IMR-90 (cell line): ENCODE measurements at regions not wholly inside any gene's neighbourhood (a gene's known extent, or its start where the extent isn't known, plus 50 kb on each side); places are given as distances from the start of the nearest gene placed in this dataset.

Experiments
- ATAC-seq: fragments of 200-7000 bp; cut with Tn5 transposase; 2 replicates; pipeline ENCODE4 v1.9.1; 2020; ENCODE audit warnings: low read depth, mild to moderate bottlenecking, moderate library complexity
- BruUV-seq: library from RNA; stranded (reverse); fragments of 400-500 nt; replicated peaks from 2 replicates; lab custom pipeline; 2021; lab: Mats Ljungman, UMichigan
- CTCF ChIA-PET: fragments of 300-600 bp; formaldehyde crosslinking; extraction: SDS; loops from one replicate; lab custom pipeline; 2021; ENCODE audit warnings: antibody characterized with exemption; lab: Yijun Ruan, JAX
- POLR2A ChIA-PET: fragments of 300-600 bp; sonication (Branson Sonifier 250); formaldehyde crosslinking; loops from one replicate; lab custom pipeline; 2022; ENCODE audit warnings: antibody characterized with exemption; ENCODE audit not compliant: unreplicated experiment; lab: Charles Lee
- DNase-seq: peaks from one replicate; pipeline ENCODE4 v3.0.0; 2013
- H2AFZ ChIP-seq: replicated peaks from 2 replicates; pipeline ENCODE3; 2013; ENCODE audit warnings: low read length, mild to moderate bottlenecking; ENCODE audit not compliant: poor library complexity
- H2AK5ac ChIP-seq: 2 replicates; pipeline ENCODE4 v1.6.1; 2013; ENCODE audit warnings: low read depth, low read length, inconsistent platforms
- H2AK9ac ChIP-seq: replicated peaks from 2 replicates; pipeline ENCODE3; 2013; ENCODE audit warnings: mild to moderate bottlenecking, low read depth, low read length, moderate library complexity; ENCODE audit not compliant: poor library complexity
- H2BK120ac ChIP-seq: 2 replicates; pipeline ENCODE4 v1.6.1; 2013; ENCODE audit warnings: low read depth, low read length, inconsistent platforms
- H2BK15ac ChIP-seq: 3 replicates; pipeline ENCODE4 v1.6.1; 2013; ENCODE audit warnings: low read depth, low read length, inconsistent platforms
- H2BK20ac ChIP-seq: 2 replicates; pipeline ENCODE4 v1.6.1; 2013; ENCODE audit warnings: low read depth, mild to moderate bottlenecking, inconsistent platforms, low read length, moderate library complexity
- H2BK5ac ChIP-seq: 2 replicates; pipeline ENCODE4 v1.6.1; 2013; ENCODE audit warnings: mild to moderate bottlenecking, low read depth, low read length, inconsistent platforms; ENCODE audit not compliant: poor library complexity, severe bottlenecking
- H3K14ac ChIP-seq: replicated peaks from 2 replicates; pipeline ENCODE4 v1.6.1; 2013; ENCODE audit warnings: low read depth, low read length, inconsistent platforms
- H3K18ac ChIP-seq: 2 replicates; pipeline ENCODE4 v1.6.1; 2013; ENCODE audit warnings: low read depth, low read length, control low read depth
- H3K23ac ChIP-seq: 2 replicates; pipeline ENCODE4 v1.6.1; 2013; ENCODE audit warnings: low read depth, low read length, inconsistent platforms
- H3K27ac ChIP-seq: 2 replicates; pipeline ENCODE4 v1.5.1; 2013; ENCODE audit warnings: mild to moderate bottlenecking, control low read depth, low read length; ENCODE audit not compliant: insufficient read depth
- H3K27me3 ChIP-seq: 2 replicates; pipeline ENCODE4 v1.6.1; 2013; ENCODE audit warnings: low read length; ENCODE audit not compliant: control insufficient read depth, insufficient read depth
- H3K36me3 ChIP-seq: 2 replicates; pipeline ENCODE4 v1.6.1; 2013; ENCODE audit warnings: low read length, mixed read lengths; ENCODE audit not compliant: control insufficient read depth, insufficient read depth
- H3K4ac ChIP-seq: 2 replicates; pipeline ENCODE4 v1.6.1; 2013; ENCODE audit warnings: low read depth, low read length, inconsistent platforms
- H3K4me1 ChIP-seq: 2 replicates; pipeline ENCODE4 v1.6.1; 2013; ENCODE audit warnings: low read length, mixed read lengths; ENCODE audit not compliant: control insufficient read depth, insufficient read depth
- H3K4me2 ChIP-seq: 2 replicates; pipeline ENCODE4 v1.6.1; 2013; ENCODE audit warnings: low read depth, mild to moderate bottlenecking, control low read depth, low read length, moderate library complexity
- H3K4me3 ChIP-seq: 2 replicates; pipeline ENCODE4 v1.5.1; 2013; ENCODE audit warnings: low read depth, mild to moderate bottlenecking, control low read depth, low read length, moderate library complexity; ENCODE audit not compliant: insufficient read depth
- H3K56ac ChIP-seq: 2 replicates; pipeline ENCODE4 v1.6.1; 2013; ENCODE audit warnings: low read length, inconsistent platforms; ENCODE audit not compliant: insufficient read depth; ENCODE audit errors: extremely low read depth
- H3K79me1 ChIP-seq, 2 experiments: 2 replicates each; pipeline ENCODE4 v1.6.1; 2013; ENCODE audit warnings: low read length in 2 of 2, inconsistent platforms in 1 of 2, low read depth in 1 of 2
- H3K9ac ChIP-seq: 2 replicates; pipeline ENCODE4 v1.6.1; 2013; ENCODE audit warnings: low read depth, low read length, control low read depth
- H3K9me1 ChIP-seq: 2 replicates; pipeline ENCODE4 v1.6.1; 2013; ENCODE audit warnings: low read length, inconsistent platforms; ENCODE audit not compliant: insufficient read depth
- H3K9me3 ChIP-seq: 2 replicates; pipeline ENCODE4 v1.6.1; 2013; ENCODE audit warnings: low read length; ENCODE audit not compliant: control insufficient read depth, insufficient read depth
- H4K20me1 ChIP-seq: 2 replicates; pipeline ENCODE4 v1.6.1; 2013; ENCODE audit warnings: low read length, inconsistent platforms; ENCODE audit not compliant: insufficient read depth
- H4K5ac ChIP-seq: 2 replicates; pipeline ENCODE4 v1.6.1; 2013; ENCODE audit warnings: mild to moderate bottlenecking, low read depth, low read length, control low read depth
- H4K8ac ChIP-seq, 2 experiments: 2 replicates each; pipeline ENCODE4 v1.6.1; 2013; ENCODE audit warnings: low read depth in 2 of 2, low read length in 2 of 2, control low read depth in 1 of 2, inconsistent platforms in 1 of 2
- H4K91ac ChIP-seq: 2 replicates; pipeline ENCODE4 v1.6.1; 2013; ENCODE audit warnings: low read depth, low read length, inconsistent platforms; ENCODE audit not compliant: insufficient read depth
- CEBPB ChIP-seq: IDR thresholded peaks from 2 replicates; pipeline ENCODE4 v1.6.1; 2012; ENCODE audit warnings: low read depth, low read length, improper control_type of control experiment
- CTCF ChIP-seq: conservative IDR thresholded peaks from 2 replicates; pipeline ENCODE4 v1.5.1; 2012; ENCODE audit warnings: mild to moderate bottlenecking, low read depth, low read length, improper control_type of control experiment
- MAFK ChIP-seq: IDR thresholded peaks from 2 replicates; pipeline ENCODE4 v1.6.1; 2012; ENCODE audit warnings: low read depth, low read length, improper control_type of control experiment
- RCOR1 ChIP-seq: IDR thresholded peaks from 2 replicates; pipeline ENCODE4 v1.6.1; 2012; ENCODE audit warnings: mild to moderate bottlenecking, low read length, improper control_type of control experiment; ENCODE audit not compliant: insufficient replicate concordance
- RFX5 ChIP-seq: IDR thresholded peaks from 2 replicates; pipeline ENCODE4 v1.8.0; 2012; ENCODE audit warnings: low read depth, mild to moderate bottlenecking, low read length, moderate library complexity
- WGBS, 2 experiments: methylation state at CpG; one replicate each; pipeline versions ENCODE4 v1.1.5 to v1.1.7; 2013; ENCODE audit warnings: missing lambda C conversion rate in 2 of 2; ENCODE audit not compliant: insufficient read length in 1 of 2; ENCODE audit errors: extremely low coverage in 2 of 2; 5-methylcytosine and 5-hydroxymethylcytosine counted together
- dilution Hi-C: fragments of 300-500 bp; cut with HindIII; formaldehyde crosslinking; loops from one replicate; pipeline ENCODE4 v1.14.3; 2018; ENCODE audit warnings: low sequenced_read_pairs; ENCODE audit not compliant: unreplicated experiment
- in situ Hi-C: fragments of 300-500 bp; cut with MboI; formaldehyde crosslinking; loops from 3 replicates; pipeline ENCODE4 v1.14.3; 2019; ENCODE audit warnings: low sequenced_read_pairs, inconsistent platforms, mixed read lengths
- intact Hi-C: fragments of 100-400 bp; cut with micrococcal nuclease; formaldehyde crosslinking; loops from 2 replicates; pipeline ENCODE4 v1.10.0; 2022

DNA sequence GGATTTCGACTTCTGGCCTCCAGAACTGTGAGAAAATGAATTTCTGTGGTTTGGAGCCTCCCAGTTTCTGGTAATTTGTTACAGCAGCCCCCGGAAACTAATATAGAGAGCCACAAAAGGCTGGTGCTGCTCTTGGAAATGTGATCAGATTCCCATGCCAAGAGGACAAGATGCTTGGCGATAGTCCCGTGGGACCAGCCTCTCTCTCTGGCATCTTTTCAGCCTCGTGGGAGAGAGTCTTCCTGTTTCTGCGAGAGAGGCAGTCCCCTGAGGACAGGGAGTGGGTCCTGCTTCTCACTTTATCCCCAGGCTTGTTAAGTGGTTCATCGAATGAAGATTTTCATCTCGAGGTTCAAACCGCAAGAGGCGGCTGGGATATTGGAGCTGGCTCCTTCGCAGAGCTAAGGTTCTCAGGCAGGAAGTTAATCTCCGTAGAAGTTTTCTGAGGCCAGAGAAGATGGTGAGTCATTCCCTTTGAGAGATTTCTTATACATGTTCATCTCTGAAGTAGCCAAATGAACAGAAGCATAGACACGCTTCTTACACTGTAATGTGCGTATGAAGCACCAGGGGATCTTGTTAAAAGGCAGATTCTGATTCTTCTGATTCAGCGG lies 211.6 kb upstream of the SDK2 start:
- H3K4me1 ChIP-seq, result no peaks in the 10 kb centered on the region
- H4K20me1 ChIP-seq, result no peaks in the 10 kb centered on the region
- no peak overlapping the region for H4K91ac ChIP-seq
- H2BK120ac ChIP-seq, result no peak overlapping the region
- H3K4me2 ChIP-seq, result no peak overlapping the region
- in situ Hi-C loops, result no loop called here
- TF ChIP-seq RFX5, result no peak
- no peak for TF ChIP-seq RCOR1
- no peak for TF ChIP-seq CEBPB
- TF ChIP-seq CTCF, result no peak
- no peak for TF ChIP-seq MAFK
- H3K14ac ChIP-seq, result no peak overlapping the region
- POLR2A ChIA-PET, result no interaction called here
- no peaks in the 10 kb centered on the region for H3K79me1 ChIP-seq
- H3K9me3 ChIP-seq, result peaks cover 59% of the 10 kb centered on the region
- H4K5ac ChIP-seq, result no peak overlapping the region
- ATAC-seq (no peak), DNase-seq (no peak)
- no peak overlapping the region for H3K56ac ChIP-seq
- no peak overlapping the region for H2BK20ac ChIP-seq
- no peak overlapping the region for H3K27ac ChIP-seq
- 65% methylated on average over 3 of the region's 15 CpGs; no CpG with 5 or more reads in 1 of the 2 experiments for WGBS, 2 experiments
- H4K8ac ChIP-seq, result no peak overlapping the region
- no peaks in the 10 kb centered on the region for H3K27me3 ChIP-seq
- H2AK9ac ChIP-seq, result no peak overlapping the region
- H3K18ac ChIP-seq, result no peak overlapping the region
- H3K9ac ChIP-seq, result no peak overlapping the region
- H3K36me3 ChIP-seq, result no peaks in the 10 kb centered on the region
- no peak overlapping the region for H3K4ac ChIP-seq
- H2BK5ac ChIP-seq, result no peak overlapping the region
- no peak overlapping the region for H3K23ac ChIP-seq
- no peak overlapping the region for H3K4me3 ChIP-seq
- H3K9me1 ChIP-seq, result no peaks in the 10 kb centered on the region
- CTCF ChIA-PET, result no interaction called here
- H2AK5ac ChIP-seq, result no peak overlapping the region
- dilution Hi-C loops, result no loop called here
- H2AFZ ChIP-seq, result no peak overlapping the region
- no TSS peak for BruUV-seq
- no peak overlapping the region for H2BK15ac ChIP-seq
- intact Hi-C loops, result no loop called here
